GM23338 (cell line): ENCODE measurements at regions not wholly inside any gene's neighbourhood (a gene's known extent, or its start where the extent isn't known, plus 50 kb on each side); places are given as distances from the start of the nearest gene placed in this dataset.

Source experiments
- EZH2 ChIP-seq: fragments of 200-600 bp; sonication (generic); IDR thresholded peaks from one replicate; pipeline ENCODE4 v1.8.0; 2017; ENCODE audit warnings: antibody characterized with exemption, mild to moderate bottlenecking, low read depth; ENCODE audit not compliant: unreplicated experiment
- NANOG ChIP-seq: IDR thresholded peaks from 2 replicates; pipeline ENCODE4 v1.6.1; 2016; ENCODE audit warnings: antibody characterized with exemption, borderline replicate concordance
- POLR2AphosphoS5 ChIP-seq: IDR thresholded peaks from 2 replicates; pipeline ENCODE4 v1.6.1; 2016; ENCODE audit warnings: antibody characterized with exemption, low read depth
- STAT1 ChIP-seq: IDR thresholded peaks from one replicate; pipeline ENCODE4 v1.6.1; 2016; ENCODE audit warnings: antibody characterized with exemption; ENCODE audit not compliant: unreplicated experiment
- TF ChIP-seq, protein P1 (sequence below), 2 experiments: fragments of 200-600 bp in 1 of 2; sonication (generic) in 1 of 2; conservative IDR thresholded peaks; 2 replicates each; pipeline versions ENCODE4 v1.5.1 to v1.6.1; 2016 to 2017; ENCODE audit warnings: antibody characterized with exemption in 2 of 2, low read depth in 2 of 2, mild to moderate bottlenecking in 2 of 2, moderate library complexity in 1 of 2

DNA sequence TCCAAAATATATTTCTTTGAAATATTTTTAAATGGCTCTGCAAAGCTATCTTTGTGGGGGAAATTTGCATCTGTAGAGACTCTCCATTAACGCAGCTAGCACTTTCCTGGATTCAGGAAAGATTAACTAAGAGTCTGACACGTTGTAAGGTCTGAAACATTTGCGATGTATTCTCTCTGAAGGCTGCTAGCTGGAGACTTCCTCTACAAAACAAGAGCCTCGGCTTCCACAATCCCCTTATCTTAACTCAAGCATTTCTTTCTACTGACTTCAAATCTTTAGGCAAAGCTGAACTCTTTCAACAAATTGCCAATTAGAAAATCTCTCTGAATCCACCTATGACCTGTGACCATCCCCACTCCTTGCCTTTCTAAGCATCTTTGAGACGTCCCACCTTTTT lies 250.5 kb downstream of the KLF13 start:
- no peak for TF ChIP-seq NANOG
- TF ChIP-seq, protein P1, sequence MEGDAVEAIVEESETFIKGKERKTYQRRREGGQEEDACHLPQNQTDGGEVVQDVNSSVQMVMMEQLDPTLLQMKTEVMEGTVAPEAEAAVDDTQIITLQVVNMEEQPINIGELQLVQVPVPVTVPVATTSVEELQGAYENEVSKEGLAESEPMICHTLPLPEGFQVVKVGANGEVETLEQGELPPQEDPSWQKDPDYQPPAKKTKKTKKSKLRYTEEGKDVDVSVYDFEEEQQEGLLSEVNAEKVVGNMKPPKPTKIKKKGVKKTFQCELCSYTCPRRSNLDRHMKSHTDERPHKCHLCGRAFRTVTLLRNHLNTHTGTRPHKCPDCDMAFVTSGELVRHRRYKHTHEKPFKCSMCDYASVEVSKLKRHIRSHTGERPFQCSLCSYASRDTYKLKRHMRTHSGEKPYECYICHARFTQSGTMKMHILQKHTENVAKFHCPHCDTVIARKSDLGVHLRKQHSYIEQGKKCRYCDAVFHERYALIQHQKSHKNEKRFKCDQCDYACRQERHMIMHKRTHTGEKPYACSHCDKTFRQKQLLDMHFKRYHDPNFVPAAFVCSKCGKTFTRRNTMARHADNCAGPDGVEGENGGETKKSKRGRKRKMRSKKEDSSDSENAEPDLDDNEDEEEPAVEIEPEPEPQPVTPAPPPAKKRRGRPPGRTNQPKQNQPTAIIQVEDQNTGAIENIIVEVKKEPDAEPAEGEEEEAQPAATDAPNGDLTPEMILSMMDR (conservative IDR thresholded peaks at IDR 0.05; ENCODE audit: low read depth in 2 of 2): no peak
- TF ChIP-seq EZH2: no peak
- TF ChIP-seq POLR2AphosphoS5: no peak
- no peak for TF ChIP-seq STAT1
